ENCODE measurements at regions not wholly inside any gene's neighbourhood (a gene's known extent, or its start where the extent isn't known, plus 50 kb on each side); places are given as distances from the start of the nearest gene placed in this dataset.

- ATAC-seq: peak; percentile 8
- Mint-ChIP-seq H3K4me3 (no peak overlapping the region), H3K27ac (no peak overlapping the region), H3K4me1 (no peaks in the 10 kb centered on the region), H3K36me3 (no peaks in the 10 kb centered on the region), H3K9me3 (no peaks in the 10 kb centered on the region)
- no peak for DNase-seq (ENCODE audit: low spot score in 2 of 2)
Measured at GRCh38 chr11:11769362-11769761, 72.4 kb upstream of the USP47 start.

- Mint-ChIP-seq H3K4me3 (no peak overlapping the region), H3K4me1 (no peaks in the 10 kb centered on the region), H3K27ac (no peak overlapping the region), H3K9me3 (no peaks in the 10 kb centered on the region), H3K36me3 (no peaks in the 10 kb centered on the region)
- no peak for ATAC-seq
- DNase-seq (ENCODE audit: low spot score in 2 of 2): no peak
Measured at GRCh38 chr11:11764423-11764803, 77.4 kb upstream of the USP47 start.

DNA sequence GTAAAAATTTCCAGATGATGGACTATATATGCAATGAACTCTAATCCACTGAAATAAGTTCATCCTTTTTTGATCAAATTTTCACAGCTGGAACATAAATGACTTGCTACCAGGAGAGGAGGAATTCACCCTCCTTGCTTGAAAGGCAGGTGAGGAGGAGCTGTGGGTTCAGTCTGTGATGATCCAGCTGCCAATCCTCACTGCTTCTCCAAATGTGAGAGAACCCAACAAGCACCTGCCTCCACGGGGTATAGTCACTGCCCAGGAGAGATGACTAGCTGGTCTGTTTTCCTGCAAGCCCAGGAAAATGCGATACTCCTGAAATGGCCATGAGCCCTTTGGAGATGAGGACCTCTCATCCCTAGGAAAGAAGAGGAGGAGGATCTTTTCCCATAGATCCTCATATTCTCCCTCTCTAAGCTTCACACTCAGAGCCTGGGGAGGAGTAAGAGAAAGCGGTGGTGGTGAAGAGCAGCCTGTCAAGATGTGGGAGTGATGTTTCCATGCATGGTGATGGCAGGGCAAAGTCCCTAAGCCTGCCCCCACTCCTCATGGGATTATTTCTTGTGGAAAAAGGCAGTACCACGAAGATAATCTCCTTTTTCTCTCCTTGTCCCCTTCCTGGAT is 77.9 kb upstream of the USP47 start:
- no peak overlapping the region for H3K4me3 Mint-ChIP-seq
- no peaks in the 10 kb centered on the region for H3K36me3 Mint-ChIP-seq
- H3K4me1 Mint-ChIP-seq: no peaks in the 10 kb centered on the region
- ATAC-seq: no peak
- no peak overlapping the region for H3K27ac Mint-ChIP-seq
- no peaks in the 10 kb centered on the region for H3K9me3 Mint-ChIP-seq
- no peak for DNase-seq (ENCODE audit: low spot score in 2 of 2)

- Mint-ChIP-seq H3K4me3 (no peak overlapping the region), H3K4me1 (no peaks in the 10 kb centered on the region), H3K27ac (no peak overlapping the region), H3K36me3 (no peaks in the 10 kb centered on the region), H3K9me3 (no peaks in the 10 kb centered on the region)
- DNase-seq (ENCODE audit: low spot score in 2 of 2): no peak
- no peak for ATAC-seq
Measured at GRCh38 chr11:11760838-11761237, 80.9 kb upstream of the USP47 start.

DNA sequence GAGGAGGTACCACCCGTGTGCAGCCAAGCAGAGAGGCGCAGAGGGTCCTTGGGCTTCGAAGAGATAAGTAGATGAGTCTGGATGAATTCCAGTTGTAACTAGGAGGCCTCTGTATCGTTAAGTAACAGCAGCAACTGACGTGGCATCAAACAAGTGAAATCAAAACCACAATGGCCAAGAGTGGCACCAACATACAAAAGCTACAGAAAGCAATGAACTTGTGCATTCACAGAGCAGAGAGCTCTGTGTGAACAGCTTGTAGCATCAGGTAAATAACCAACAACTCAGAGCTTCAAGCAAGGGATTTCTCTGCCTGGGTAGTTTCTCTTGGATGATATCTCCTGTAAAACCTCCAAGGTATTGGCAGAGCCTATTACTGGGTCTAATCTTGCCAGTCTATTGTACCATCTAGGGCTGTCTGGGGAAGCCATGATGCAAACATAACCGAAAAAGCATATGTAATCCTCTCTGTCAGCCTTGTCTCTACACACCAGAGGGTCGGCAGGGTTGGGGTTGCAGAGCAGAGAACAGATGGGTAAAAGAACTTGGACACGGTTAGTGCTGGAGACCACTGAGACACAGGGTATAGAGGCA is 83.1 kb upstream of the USP47 start:
- Mint-ChIP-seq H3K4me3 (no peak overlapping the region), H3K4me1 (no peaks in the 10 kb centered on the region), H3K36me3 (no peaks in the 10 kb centered on the region), H3K9me3 (no peaks in the 10 kb centered on the region), H3K27ac (no peak overlapping the region)
- no peak for DNase-seq (ENCODE audit: low spot score in 2 of 2)
- no peak for ATAC-seq

DNA sequence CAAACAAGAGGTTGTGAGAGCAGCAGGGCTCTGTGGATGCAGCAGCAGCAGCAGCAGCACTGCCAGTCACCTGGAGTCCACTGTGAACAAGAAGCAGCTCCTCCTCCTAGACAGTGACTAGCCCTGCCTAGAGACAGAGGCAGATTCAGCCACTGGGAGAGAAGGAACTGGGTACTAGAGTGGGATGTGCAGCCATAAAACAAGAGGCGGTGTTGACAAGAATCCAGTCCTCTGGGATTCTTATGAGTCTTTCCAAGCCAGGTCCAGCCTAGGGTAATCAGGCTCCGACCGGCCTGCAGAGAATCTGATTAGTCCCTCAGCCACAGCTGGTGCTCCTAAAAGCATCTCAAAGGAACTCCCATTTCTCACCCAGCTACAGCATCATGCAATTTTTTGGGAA is 83.9 kb upstream of the USP47 start:
- H3K27ac Mint-ChIP-seq: no peak overlapping the region
- H3K36me3 Mint-ChIP-seq: no peaks in the 10 kb centered on the region
- ATAC-seq: no peak
- no peak for DNase-seq (ENCODE audit: low spot score in 2 of 2)
- no peak overlapping the region for H3K4me3 Mint-ChIP-seq
- H3K9me3 Mint-ChIP-seq: no peaks in the 10 kb centered on the region
- no peaks in the 10 kb centered on the region for H3K4me1 Mint-ChIP-seq

- DNase-seq (ENCODE audit: low spot score in 2 of 2) (no peak), ATAC-seq (no peak)
- H3K9me3 Mint-ChIP-seq: no peaks in the 10 kb centered on the region
- no peaks in the 10 kb centered on the region for H3K36me3 Mint-ChIP-seq
- H3K27ac Mint-ChIP-seq: no peak overlapping the region
- no peaks in the 10 kb centered on the region for H3K4me1 Mint-ChIP-seq
- H3K4me3 Mint-ChIP-seq: no peak overlapping the region
Measured at GRCh38 chr11:11756718-11757117, 85.1 kb upstream of the USP47 start.

- ATAC-seq (no peak), DNase-seq (ENCODE audit: low spot score in 2 of 2) (no peak)
- H3K9me3 Mint-ChIP-seq: no peaks in the 10 kb centered on the region
- H3K27ac Mint-ChIP-seq: no peak overlapping the region
- H3K36me3 Mint-ChIP-seq: no peaks in the 10 kb centered on the region
- H3K4me3 Mint-ChIP-seq: no peak overlapping the region
- H3K4me1 Mint-ChIP-seq: no peaks in the 10 kb centered on the region
Measured at GRCh38 chr11:11755871-11756270, 85.9 kb upstream of the USP47 start.

DNA sequence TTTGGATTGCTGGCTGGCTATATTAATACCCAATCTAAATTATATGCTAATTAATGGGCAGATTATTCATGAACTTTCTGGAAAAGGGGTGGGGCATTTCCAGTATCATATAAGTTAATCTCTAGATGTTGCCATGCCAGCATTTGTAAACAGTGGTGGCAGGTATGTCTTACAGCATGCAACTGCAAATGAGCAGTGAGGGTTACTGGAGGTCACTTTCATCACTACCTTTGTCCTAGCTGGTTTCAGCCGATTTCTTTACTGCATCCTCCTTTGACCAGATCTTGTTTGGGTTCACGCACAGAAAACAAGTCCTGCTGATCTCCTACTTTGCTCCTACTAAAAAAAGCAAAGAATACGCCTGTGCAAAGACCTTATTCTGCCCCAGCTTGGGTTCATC is 89.1 kb upstream of the USP47 start:
- Mint-ChIP-seq H3K27ac (no peak overlapping the region), H3K9me3 (no peaks in the 10 kb centered on the region), H3K4me1 (no peaks in the 10 kb centered on the region), H3K36me3 (no peaks in the 10 kb centered on the region), H3K4me3 (no peak overlapping the region)
- ATAC-seq (no peak), DNase-seq (ENCODE audit: low spot score in 2 of 2) (no peak)

GRCh38 chr11:11750017-11750878 is 91.5 kb upstream of the USP47 start:
- no peaks in the 10 kb centered on the region for H3K9me3 Mint-ChIP-seq
- H3K4me1 Mint-ChIP-seq: no peaks in the 10 kb centered on the region
- ATAC-seq: no peak
- no peak for DNase-seq (ENCODE audit: low spot score in 2 of 2)
- H3K4me3 Mint-ChIP-seq: no peak overlapping the region
- no peak overlapping the region for H3K27ac Mint-ChIP-seq
- no peaks in the 10 kb centered on the region for H3K36me3 Mint-ChIP-seq

- no peaks in the 10 kb centered on the region for H3K36me3 Mint-ChIP-seq
- no peak for DNase-seq (ENCODE audit: low spot score in 2 of 2)
- H3K27ac Mint-ChIP-seq: no peak overlapping the region
- ATAC-seq: no peak
- no peaks in the 10 kb centered on the region for H3K9me3 Mint-ChIP-seq
- no peak overlapping the region for H3K4me3 Mint-ChIP-seq
- H3K4me1 Mint-ChIP-seq: no peaks in the 10 kb centered on the region
Measured at GRCh38 chr11:11748706-11749365, 92.9 kb upstream of the USP47 start.

GRCh38 chr11:11747570-11747969 is 94.2 kb upstream of the USP47 start:
- Mint-ChIP-seq H3K9me3 (no peaks in the 10 kb centered on the region), H3K4me1 (no peaks in the 10 kb centered on the region), H3K36me3 (no peaks in the 10 kb centered on the region), H3K4me3 (no peak overlapping the region), H3K27ac (no peak overlapping the region)
- ATAC-seq (no peak), DNase-seq (ENCODE audit: low spot score in 2 of 2) (no peak)

GRCh38 chr11:11746449-11746848 is 95.3 kb upstream of the USP47 start:
- Mint-ChIP-seq H3K4me3 (no peak overlapping the region), H3K36me3 (no peaks in the 10 kb centered on the region), H3K9me3 (no peaks in the 10 kb centered on the region), H3K27ac (no peak overlapping the region), H3K4me1 (no peaks in the 10 kb centered on the region)
- ATAC-seq (no peak), DNase-seq (ENCODE audit: low spot score in 2 of 2) (no peak)

- H3K4me1 Mint-ChIP-seq: no peaks in the 10 kb centered on the region
- H3K36me3 Mint-ChIP-seq: no peaks in the 10 kb centered on the region
- ATAC-seq (no peak), DNase-seq (ENCODE audit: low spot score in 2 of 2) (no peak)
- H3K9me3 Mint-ChIP-seq: no peaks in the 10 kb centered on the region
- no peak overlapping the region for H3K4me3 Mint-ChIP-seq
- no peak overlapping the region for H3K27ac Mint-ChIP-seq
Measured at GRCh38 chr11:11743216-11743615, 98.6 kb upstream of the USP47 start.

GRCh38 chr11:11742486-11742885 is 99.3 kb upstream of the USP47 start:
- no peaks in the 10 kb centered on the region for H3K9me3 Mint-ChIP-seq
- H3K27ac Mint-ChIP-seq: no peak overlapping the region
- no peak overlapping the region for H3K4me3 Mint-ChIP-seq
- H3K4me1 Mint-ChIP-seq: no peaks in the 10 kb centered on the region
- ATAC-seq: no peak
- H3K36me3 Mint-ChIP-seq: no peaks in the 10 kb centered on the region
- no peak for DNase-seq (ENCODE audit: low spot score in 2 of 2)

- Mint-ChIP-seq H3K4me1 (no peaks in the 10 kb centered on the region), H3K4me3 (no peak overlapping the region), H3K9me3 (no peaks in the 10 kb centered on the region), H3K27ac (no peak overlapping the region), H3K36me3 (no peaks in the 10 kb centered on the region)
- DNase-seq (ENCODE audit: low spot score in 2 of 2) (no peak), ATAC-seq (no peak)
Measured at GRCh38 chr11:11740836-11741235, 100.9 kb upstream of the USP47 start.
